ENCODE measurements at regions not wholly inside any gene's neighbourhood (a gene's known extent, or its start where the extent isn't known, plus 50 kb on each side); places are given as distances from the start of the nearest gene placed in this dataset.

DNA sequence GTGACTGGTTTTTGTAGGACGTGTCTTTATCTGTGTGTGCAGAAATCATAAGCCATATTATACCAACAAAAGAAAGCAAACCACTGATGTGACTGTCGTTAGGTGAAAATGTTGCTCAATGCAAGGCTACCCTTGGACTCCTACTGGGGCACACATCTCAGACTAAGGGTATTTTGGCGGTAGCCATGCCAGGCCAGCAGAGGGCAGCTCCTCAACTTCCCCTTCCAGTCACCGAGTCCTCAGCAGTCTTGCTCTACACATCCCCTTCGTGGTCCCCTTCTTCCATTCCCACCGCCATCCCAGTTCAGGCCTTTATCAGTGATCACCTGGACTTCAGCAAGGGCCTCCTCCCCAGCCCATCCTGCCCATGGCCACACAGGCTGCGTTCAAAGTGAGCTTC lies 113.7 kb upstream of the GGTLC1 start:
- TF ChIP-seq FOXM1 (IDR thresholded peaks at IDR 0.05; ENCODE audit: borderline replicate concordance, low read depth), result no peak
- TF ChIP-seq RAD21 (IDR thresholded peaks at IDR 0.05; ENCODE audit: low read depth), result peak; percentile 27; the same call in 1 of the 2 replicates

DNA sequence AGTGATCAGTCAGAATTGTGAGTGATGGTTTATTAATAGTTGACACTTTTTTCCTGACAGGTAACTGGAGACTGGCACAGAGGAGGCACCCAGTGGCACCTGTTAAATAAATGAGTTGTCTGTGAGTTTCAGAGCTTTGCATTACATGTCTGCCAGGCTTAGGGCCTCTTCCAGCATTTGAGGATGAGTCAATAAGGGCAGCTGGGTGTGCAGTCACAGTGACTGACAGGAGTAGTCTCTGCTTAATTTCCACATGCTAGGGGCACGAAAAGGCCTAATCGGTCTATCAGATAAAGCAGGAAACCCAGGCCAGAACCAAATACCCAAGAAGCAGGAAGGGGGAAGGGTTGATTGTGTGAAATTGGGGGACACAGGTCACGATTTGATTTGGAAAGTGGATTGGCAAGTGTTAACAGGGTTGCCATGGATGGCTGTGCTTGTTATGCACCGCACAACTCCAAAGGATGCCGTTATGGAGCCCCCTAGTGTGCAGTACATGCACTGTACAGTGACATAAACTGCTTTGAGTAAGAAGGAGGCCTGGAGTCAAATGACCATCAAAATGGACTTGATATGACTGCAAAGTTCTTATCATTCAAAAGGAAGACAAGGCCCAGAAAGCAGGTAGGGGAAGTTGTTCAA lies 111.9 kb upstream of the GGTLC1 start:
- peak; percentile 68 for TF ChIP-seq RAD21 (IDR thresholded peaks at IDR 0.05; ENCODE audit: low read depth)
- TF ChIP-seq, protein P1, sequence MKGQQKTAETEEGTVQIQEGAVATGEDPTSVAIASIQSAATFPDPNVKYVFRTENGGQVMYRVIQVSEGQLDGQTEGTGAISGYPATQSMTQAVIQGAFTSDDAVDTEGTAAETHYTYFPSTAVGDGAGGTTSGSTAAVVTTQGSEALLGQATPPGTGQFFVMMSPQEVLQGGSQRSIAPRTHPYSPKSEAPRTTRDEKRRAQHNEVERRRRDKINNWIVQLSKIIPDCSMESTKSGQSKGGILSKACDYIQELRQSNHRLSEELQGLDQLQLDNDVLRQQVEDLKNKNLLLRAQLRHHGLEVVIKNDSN (IDR thresholded peaks at IDR 0.05), result no peak

- TF ChIP-seq EP300 (IDR thresholded peaks at IDR 0.05; ENCODE audit: borderline replicate concordance), result no peak
- TF ChIP-seq, protein P1 (IDR thresholded peaks at IDR 0.05), result no peak
- TF ChIP-seq YY1 (IDR thresholded peaks at IDR 0.05; ENCODE audit: low read depth), result no peak
- no peak for TF ChIP-seq RAD21 (IDR thresholded peaks at IDR 0.05; ENCODE audit: low read depth)
- TF ChIP-seq FOXM1 (IDR thresholded peaks at IDR 0.05; ENCODE audit: borderline replicate concordance, low read depth), result no peak
- no peak for TF ChIP-seq NFIC (IDR thresholded peaks at IDR 0.05)
- TF ChIP-seq ZBTB7A (IDR thresholded peaks at IDR 0.05; ENCODE audit: low read depth), result no peak
- TF ChIP-seq TCF12 (IDR thresholded peaks at IDR 0.05; ENCODE audit: low read depth), result no peak
Measured at GRCh38 chr20:24098886-24099285, 110.3 kb upstream of the GGTLC1 start.

GRCh38 chr20:24097506-24098245 lies 109.1 kb upstream of the GGTLC1 start:
- TF ChIP-seq TAF1 (IDR thresholded peaks at IDR 0.05; ENCODE audit: low read depth), result no peak
- no peak for TF ChIP-seq REST (IDR thresholded peaks at IDR 0.05; ENCODE audit: low read depth)
- TF ChIP-seq YY1 (IDR thresholded peaks at IDR 0.05; ENCODE audit: low read depth), result no peak
- no peak for TF ChIP-seq EP300 (IDR thresholded peaks at IDR 0.05; ENCODE audit: borderline replicate concordance)
- no peak for TF ChIP-seq CEBPB (IDR thresholded peaks at IDR 0.05)
- TF ChIP-seq TEAD4 (IDR thresholded peaks at IDR 0.05), result no peak
- TF ChIP-seq CREB1 (IDR thresholded peaks at IDR 0.05; ENCODE audit: low read depth), result no peak
- TF ChIP-seq, protein P1 (IDR thresholded peaks at IDR 0.05), result no peak
- TF ChIP-seq, protein P2, sequence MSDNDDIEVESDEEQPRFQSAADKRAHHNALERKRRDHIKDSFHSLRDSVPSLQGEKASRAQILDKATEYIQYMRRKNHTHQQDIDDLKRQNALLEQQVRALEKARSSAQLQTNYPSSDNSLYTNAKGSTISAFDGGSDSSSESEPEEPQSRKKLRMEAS (IDR thresholded peaks at IDR 0.05), result no peak
- no peak for TF ChIP-seq FOXM1 (IDR thresholded peaks at IDR 0.05; ENCODE audit: borderline replicate concordance, low read depth)
- no peak for TF ChIP-seq NFIC (IDR thresholded peaks at IDR 0.05)
- no peak for TF ChIP-seq ZBTB7A (IDR thresholded peaks at IDR 0.05; ENCODE audit: low read depth)
- TF ChIP-seq RAD21 (IDR thresholded peaks at IDR 0.05; ENCODE audit: low read depth), result no peak
- TF ChIP-seq TCF12 (IDR thresholded peaks at IDR 0.05; ENCODE audit: low read depth), result no peak
- TF ChIP-seq EGR1 (IDR thresholded peaks at IDR 0.05), result no peak

DNA sequence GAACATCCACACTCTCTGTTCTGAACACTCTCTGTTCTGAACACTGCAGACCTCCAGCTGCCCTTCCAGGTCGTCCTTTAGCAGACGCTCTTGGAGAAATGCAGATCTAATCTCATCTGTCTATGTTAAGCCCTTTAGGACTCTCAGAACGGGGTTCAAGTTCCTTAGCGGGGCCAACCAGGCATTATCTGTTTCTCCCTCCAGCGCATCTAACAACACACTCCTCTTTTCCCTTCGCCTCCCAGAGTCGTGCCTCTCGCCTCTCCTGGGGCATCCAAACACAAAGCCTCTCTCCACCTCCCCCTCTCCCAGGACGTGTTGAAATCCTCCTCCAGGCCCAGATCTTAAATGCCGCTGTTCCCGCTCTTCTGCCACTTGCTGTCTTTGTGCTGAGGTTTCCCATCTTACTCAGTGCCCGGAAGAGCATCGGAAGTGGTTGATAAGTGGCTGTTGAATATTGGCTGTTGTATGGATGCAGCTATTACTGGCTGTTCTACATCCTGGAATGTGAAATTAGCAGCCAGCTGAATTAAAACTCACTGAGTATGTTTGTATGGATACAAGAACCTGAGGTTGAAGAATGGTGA lies 108.4 kb upstream of the GGTLC1 start:
- no peak for TF ChIP-seq CEBPB (IDR thresholded peaks at IDR 0.05)
- no peak for TF ChIP-seq EP300 (IDR thresholded peaks at IDR 0.05; ENCODE audit: borderline replicate concordance)
- TF ChIP-seq, protein P1 (IDR thresholded peaks at IDR 0.05), result no peak
- TF ChIP-seq CREB1 (IDR thresholded peaks at IDR 0.05; ENCODE audit: low read depth), result no peak
- TF ChIP-seq YY1 (IDR thresholded peaks at IDR 0.05; ENCODE audit: low read depth), result no peak
- TF ChIP-seq ZBTB7A (IDR thresholded peaks at IDR 0.05; ENCODE audit: low read depth), result no peak
- no peak for TF ChIP-seq TAF1 (IDR thresholded peaks at IDR 0.05; ENCODE audit: low read depth)
- TF ChIP-seq EGR1 (IDR thresholded peaks at IDR 0.05), result no peak
- TF ChIP-seq FOXM1 (IDR thresholded peaks at IDR 0.05; ENCODE audit: borderline replicate concordance, low read depth), result no peak
- no peak for TF ChIP-seq RAD21 (IDR thresholded peaks at IDR 0.05; ENCODE audit: low read depth)
- TF ChIP-seq, protein P2 (IDR thresholded peaks at IDR 0.05), result no peak
- TF ChIP-seq TEAD4 (IDR thresholded peaks at IDR 0.05), result no peak
- TF ChIP-seq TCF12 (IDR thresholded peaks at IDR 0.05; ENCODE audit: low read depth), result no peak
- TF ChIP-seq REST (IDR thresholded peaks at IDR 0.05; ENCODE audit: low read depth), result no peak
- no peak for TF ChIP-seq NFIC (IDR thresholded peaks at IDR 0.05)

Measured in Ishikawa (cell line).